Naive thymus-derived CD4-positive, alpha-beta T cell (primary cell): ENCODE measurements at regions not wholly inside any gene's neighbourhood (a gene's known extent, or its start where the extent isn't known, plus 50 kb on each side); places are given as distances from the start of the nearest gene placed in this dataset.

Experiments used
- ATAC-seq: fragments of 150-1000 bp; cut with Tn5 transposase; 2 replicates; pipeline ENCODE4 v1.10.0; 2021; ENCODE audit warnings: mild to moderate bottlenecking, moderate library complexity
- CTCF ChIA-PET: fragments of 350-600 bp; sonication (Branson Sonifier 250); formaldehyde crosslinking; loops from one replicate; lab custom pipeline; 2021; ENCODE audit warnings: antibody characterized with exemption; lab: Charles Lee
- POLR2A ChIA-PET: fragments of 350-600 bp; sonication (Branson Sonifier 250); formaldehyde crosslinking; loops from one replicate; lab custom pipeline; 2021; ENCODE audit warnings: antibody characterized with exemption, inconsistent platforms; lab: Charles Lee
- DNase-seq, 9 donors: peaks; one replicate each; pipeline versions ENCODE4 v3.0.0 to v3.0.0-alpha.2; 2020 to 2022; ENCODE audit warnings: mixed read lengths in 1 of 9
- H3K27ac ChIP-seq: one replicate; pipeline ENCODE4 v1.7.0; 2013; ENCODE audit warnings: mild to moderate bottlenecking, low read depth, low read length, moderate library complexity
- H3K27me3 ChIP-seq, 2 donors: one replicate each; pipeline ENCODE4 v1.7.0; 2013; ENCODE audit warnings: low read length in 2 of 2, mild to moderate bottlenecking in 2 of 2, moderate library complexity in 2 of 2; ENCODE audit not compliant: control insufficient read depth in 2 of 2, insufficient read depth in 2 of 2
- H3K36me3 ChIP-seq, 3 experiments: 1 replicate in 2 of 3; 2 replicates in 1 of 3; pipeline ENCODE4 v1.7.0; 2013; ENCODE audit warnings: low read length in 3 of 3, mild to moderate bottlenecking in 3 of 3, moderate library complexity in 1 of 3; ENCODE audit not compliant: insufficient read depth in 3 of 3, control insufficient read depth in 2 of 3
- H3K4me1 ChIP-seq, 2 donors: one replicate each; pipeline ENCODE4 v1.7.0; 2013; ENCODE audit warnings: low read length in 2 of 2, mild to moderate bottlenecking in 2 of 2, moderate library complexity in 1 of 2; ENCODE audit not compliant: control insufficient read depth in 2 of 2, insufficient read depth in 2 of 2
- H3K4me3 ChIP-seq: 2 replicates; pipeline ENCODE4 v1.7.0; 2013; ENCODE audit warnings: mild to moderate bottlenecking, low read length
- H3K9me3 ChIP-seq, 3 experiments: 1 replicate in 2 of 3; 2 replicates in 1 of 3; pipeline ENCODE4 v1.7.0; 2013; ENCODE audit warnings: low read length in 3 of 3; ENCODE audit not compliant: control insufficient read depth in 2 of 3
- H3K27ac Mint-ChIP-seq, 9 donors: one replicate each; pipeline ENCODE4 v1.8.0; 2020 to 2022; ENCODE audit warnings: mixed read lengths in 9 of 9, mild to moderate bottlenecking in 8 of 9, moderate library complexity in 5 of 9, inconsistent platforms in 2 of 9
- H3K27me3 Mint-ChIP-seq, 5 donors: one replicate each; pipeline ENCODE4 v1.8.0; 2021 to 2022; ENCODE audit warnings: mixed read lengths in 5 of 5, mild to moderate bottlenecking in 1 of 5
- H3K36me3 Mint-ChIP-seq, 5 donors: one replicate each; pipeline ENCODE4 v1.8.0; 2020 to 2022; ENCODE audit warnings: mixed read lengths in 5 of 5, mild to moderate bottlenecking in 3 of 5, inconsistent platforms in 1 of 5
- H3K4me1 Mint-ChIP-seq, 7 donors: one replicate each; pipeline ENCODE4 v1.8.0; 2020 to 2022; ENCODE audit warnings: mixed read lengths in 7 of 7, mild to moderate bottlenecking in 3 of 7, inconsistent platforms in 1 of 7
- H3K4me3 Mint-ChIP-seq, 10 donors: one replicate each; pipeline ENCODE4 v1.8.0; 2020 to 2022; ENCODE audit warnings: mild to moderate bottlenecking in 10 of 10, mixed read lengths in 10 of 10, moderate library complexity in 6 of 10, inconsistent platforms in 2 of 10
- H3K9me3 Mint-ChIP-seq, 11 donors: one replicate each; pipeline ENCODE4 v1.8.0; 2020 to 2022; ENCODE audit warnings: mixed read lengths in 11 of 11, mild to moderate bottlenecking in 4 of 11, inconsistent platforms in 1 of 11, moderate library complexity in 1 of 11
- intact Hi-C, 2 donors: fragments of 100-400 bp; cut with micrococcal nuclease; formaldehyde crosslinking; loops; one replicate each; pipeline ENCODE4 v1.15.1; 2023

- no peaks in the 10 kb centered on the region for H3K36me3 ChIP-seq
- DNase-seq (no peak), ATAC-seq (no peak)
- no peaks in the 10 kb centered on the region for H3K4me1 ChIP-seq
- H3K27me3 ChIP-seq, result no peaks in the 10 kb centered on the region
- ChIA-PET POLR2A (no interaction called here), CTCF (interaction anchor here (0.5 kb wide), 1 partner anchor 37 kb away, joined by 7 read pairs; no protein-coding TSS in a partner anchor)
- Mint-ChIP-seq H3K27me3 (peaks cover 0 to 13% (median 9%) of the 10 kb centered on the region in 5 donors), H3K9me3 (peaks cover 0 to 1% (median 0%) of the 10 kb centered on the region in 11 donors), H3K27ac (no peak overlapping the region), H3K4me3 (no peak overlapping the region), H3K4me1 (peaks cover 0 to 6% (median 0%) of the 10 kb centered on the region in 7 donors), H3K36me3 (no peaks in the 10 kb centered on the region)
- no peaks in the 10 kb centered on the region for H3K9me3 ChIP-seq
- no peak overlapping the region for H3K4me3 ChIP-seq
- no peak overlapping the region for H3K27ac ChIP-seq
- intact Hi-C loops, result no loop called here
Measured at GRCh38 chr1:8267307-8267706, 50.6 kb upstream of the SLC45A1 start.

GRCh38 chr1:8266436-8267165, 51.3 kb upstream of the SLC45A1 start:
- ChIA-PET CTCF (interaction anchor here (0.5 kb wide), 1 partner anchor 36 kb away, joined by 7 read pairs; no protein-coding TSS in a partner anchor), POLR2A (no interaction called here)
- Mint-ChIP-seq H3K27ac (no peak overlapping the region), H3K36me3 (no peaks in the 10 kb centered on the region), H3K9me3 (peaks cover 0 to 1% (median 0%) of the 10 kb centered on the region in 11 donors), H3K4me1 (peaks cover 0 to 6% (median 0%) of the 10 kb centered on the region in 7 donors), H3K4me3 (no peak overlapping the region), H3K27me3 (peaks cover 0 to 13% (median 9%) of the 10 kb centered on the region in 5 donors)
- H3K4me3 ChIP-seq, result no peak overlapping the region
- DNase-seq, result no peak
- H3K9me3 ChIP-seq, result no peaks in the 10 kb centered on the region
- intact Hi-C loops, result no loop called here
- H3K27ac ChIP-seq, result no peak overlapping the region
- H3K27me3 ChIP-seq, result no peaks in the 10 kb centered on the region
- ATAC-seq, result no peak
- no peaks in the 10 kb centered on the region for H3K4me1 ChIP-seq
- H3K36me3 ChIP-seq, result no peaks in the 10 kb centered on the region

GRCh38 chr1:8263791-8264190, 54.1 kb upstream of the SLC45A1 start:
- no peaks in the 10 kb centered on the region for H3K9me3 Mint-ChIP-seq
- peaks cover 0 to 12% (median 8%) of the 10 kb centered on the region in 5 donors for H3K27me3 Mint-ChIP-seq
- H3K27ac ChIP-seq, result no peak overlapping the region
- ChIA-PET CTCF (interaction anchor here (0.6 kb wide), 1 partner anchor 20 kb away, joined by 4 read pairs; no protein-coding TSS in a partner anchor), POLR2A (no interaction called here)
- DNase-seq (no peak), ATAC-seq (no peak)
- H3K4me3 Mint-ChIP-seq, result no peak overlapping the region
- H3K36me3 Mint-ChIP-seq, result no peaks in the 10 kb centered on the region
- H3K4me3 ChIP-seq, result no peak overlapping the region
- no peaks in the 10 kb centered on the region for H3K9me3 ChIP-seq
- no peaks in the 10 kb centered on the region for H3K36me3 ChIP-seq
- no peaks in the 10 kb centered on the region for H3K4me1 ChIP-seq
- H3K27ac Mint-ChIP-seq, result no peak overlapping the region
- intact Hi-C loops, result no loop called here
- H3K27me3 ChIP-seq, result no peaks in the 10 kb centered on the region
- peaks cover 0 to 6% (median 0%) of the 10 kb centered on the region in 7 donors for H3K4me1 Mint-ChIP-seq

- Mint-ChIP-seq H3K9me3 (peaks cover 0 to under 1% (median 0%) of the 10 kb centered on the region in 11 donors), H3K4me3 (no peak overlapping the region), H3K36me3 (no peaks in the 10 kb centered on the region), H3K4me1 (no peaks in the 10 kb centered on the region), H3K27me3 (peaks cover 0 to 13% (median 8%) of the 10 kb centered on the region in 5 donors), H3K27ac (no peak overlapping the region)
- Histone ChIP-seq H3K27ac (no peak overlapping the region), H3K4me3 (no peak overlapping the region), H3K9me3 (no peaks in the 10 kb centered on the region), H3K4me1 (no peaks in the 10 kb centered on the region), H3K27me3 (no peaks in the 10 kb centered on the region), H3K36me3 (no peaks in the 10 kb centered on the region)
- ATAC-seq (no peak), DNase-seq (no peak)
- CTCF ChIA-PET, result no interaction called here
- intact Hi-C loops, result no loop called here
- POLR2A ChIA-PET, result no interaction called here
Measured at GRCh38 chr1:8261398-8261762, 56.5 kb upstream of the SLC45A1 start.

GRCh38 chr1:8259498-8260290, 58.2 kb upstream of the SLC45A1 start:
- Mint-ChIP-seq H3K4me1 (no peaks in the 10 kb centered on the region), H3K27ac (no peak overlapping the region), H3K9me3 (peaks cover 0 to 3% (median 0%) of the 10 kb centered on the region in 11 donors), H3K27me3 (peaks cover 0 to 13% (median 8%) of the 10 kb centered on the region in 5 donors), H3K36me3 (no peaks in the 10 kb centered on the region), H3K4me3 (no peak overlapping the region)
- H3K27ac ChIP-seq, result no peak overlapping the region
- POLR2A ChIA-PET, result no interaction called here
- ATAC-seq (no peak), DNase-seq (no peak)
- no peaks in the 10 kb centered on the region for H3K36me3 ChIP-seq
- H3K9me3 ChIP-seq, result no peaks in the 10 kb centered on the region
- CTCF ChIA-PET, result no interaction called here
- no peak overlapping the region for H3K4me3 ChIP-seq
- no peaks in the 10 kb centered on the region for H3K27me3 ChIP-seq
- no peaks in the 10 kb centered on the region for H3K4me1 ChIP-seq
- intact Hi-C loops, result no loop called here

GRCh38 chr1:8257621-8258020, 60.3 kb upstream of the SLC45A1 start:
- intact Hi-C loops, result no loop called here
- peaks cover 0 to 9% (median 4%) of the 10 kb centered on the region in 7 donors for H3K4me1 Mint-ChIP-seq
- no peaks in the 10 kb centered on the region for H3K36me3 Mint-ChIP-seq

More at GRCh38 chr1:8257621-8258020, 60.3 kb upstream of the SLC45A1 start:
- DNase-seq (no peak), ATAC-seq (no peak)
- H3K4me3 Mint-ChIP-seq, result no peak overlapping the region
- CTCF ChIA-PET, result interaction anchor here (0.6 kb wide), 1 partner anchor 189 kb away, joined by 3 read pairs; no protein-coding TSS in a partner anchor
- H3K27me3 Mint-ChIP-seq, result peaks cover 0 to 13% (median 8%) of the 10 kb centered on the region in 5 donors
- POLR2A ChIA-PET, result interaction anchor here (0.7 kb wide), 1 partner anchor 1459 kb away, joined by 5 read pairs; no protein-coding TSS in a partner anchor
- Histone ChIP-seq H3K4me1 (no peaks in the 10 kb centered on the region), H3K27me3 (no peaks in the 10 kb centered on the region), H3K9me3 (no peaks in the 10 kb centered on the region), H3K27ac (no peak overlapping the region), H3K4me3 (no peak overlapping the region), H3K36me3 (no peaks in the 10 kb centered on the region)
- peaks cover 0 to 3% (median 0%) of the 10 kb centered on the region in 11 donors for H3K9me3 Mint-ChIP-seq
- no peak overlapping the region for H3K27ac Mint-ChIP-seq
